ENCODE measurements at regions not wholly inside any gene's neighbourhood (a gene's known extent, or its start where the extent isn't known, plus 50 kb on each side); places are given as distances from the start of the nearest gene placed in this dataset.
"Not testable (repeated sequence)": the region's sequence is repeated elsewhere in the genome, so short reads cannot be mapped to it uniquely, and the experiment has no call there.

DNA sequence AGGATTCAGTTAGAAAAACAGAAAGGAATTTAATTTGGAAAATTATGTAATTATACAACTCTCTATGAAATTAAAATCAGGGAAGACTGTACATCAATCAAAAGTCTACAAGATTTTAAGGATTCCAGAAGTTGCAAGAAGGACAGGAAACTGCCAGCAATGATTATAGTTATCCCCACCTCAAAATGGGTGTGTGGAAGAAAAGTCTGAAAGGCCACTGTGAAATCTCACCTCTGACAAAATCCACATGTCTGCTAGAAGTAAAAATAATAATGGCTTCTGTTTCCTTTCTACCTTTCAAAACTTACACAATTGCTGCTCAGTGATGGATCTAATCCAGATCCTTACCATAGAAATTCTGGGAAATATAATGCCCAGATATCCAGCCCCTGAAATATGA, 708.1 kb upstream of the ADGRL4 start:
- H3K27me3 Mint-ChIP-seq (ENCODE audit: insufficient read depth), result no peaks in the 10 kb centered on the region
- H3K9me3 Mint-ChIP-seq, result peaks cover 3% of the 10 kb centered on the region
- H3K4me1 Mint-ChIP-seq (ENCODE audit: low read depth), result no peaks in the 10 kb centered on the region
- H3K36me3 Mint-ChIP-seq (ENCODE audit: low read depth), result no peaks in the 10 kb centered on the region
- H3K27ac Mint-ChIP-seq, result no peak overlapping the region
- intact Hi-C loops (cut with micrococcal nuclease), result no loop called here
- DNase-seq (ENCODE audit: low spot score), result no peak
- no peak overlapping the region for H3K4me3 Mint-ChIP-seq

DNA sequence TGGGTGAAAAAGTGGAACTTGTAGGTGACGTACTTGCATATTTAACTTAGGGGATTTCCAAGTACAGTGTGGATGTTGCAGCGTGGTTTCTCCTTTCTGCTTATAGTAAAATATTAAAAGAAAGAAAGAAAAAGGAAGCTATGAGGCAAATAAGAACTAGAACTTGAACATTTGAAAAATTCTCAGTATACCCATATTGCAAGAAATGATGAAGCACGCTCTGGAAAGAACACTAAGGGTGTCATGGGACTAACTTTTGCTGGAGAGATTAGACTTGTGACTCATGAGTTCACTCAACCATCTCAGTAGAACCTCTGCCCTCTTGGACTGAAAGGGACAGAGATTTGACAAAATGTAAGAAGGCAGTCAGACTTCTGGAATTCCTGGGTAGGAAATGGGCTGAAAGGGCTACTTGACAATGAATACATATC, 704.5 kb upstream of the ADGRL4 start:
- intact Hi-C loops (cut with micrococcal nuclease), result no loop called here

DNA sequence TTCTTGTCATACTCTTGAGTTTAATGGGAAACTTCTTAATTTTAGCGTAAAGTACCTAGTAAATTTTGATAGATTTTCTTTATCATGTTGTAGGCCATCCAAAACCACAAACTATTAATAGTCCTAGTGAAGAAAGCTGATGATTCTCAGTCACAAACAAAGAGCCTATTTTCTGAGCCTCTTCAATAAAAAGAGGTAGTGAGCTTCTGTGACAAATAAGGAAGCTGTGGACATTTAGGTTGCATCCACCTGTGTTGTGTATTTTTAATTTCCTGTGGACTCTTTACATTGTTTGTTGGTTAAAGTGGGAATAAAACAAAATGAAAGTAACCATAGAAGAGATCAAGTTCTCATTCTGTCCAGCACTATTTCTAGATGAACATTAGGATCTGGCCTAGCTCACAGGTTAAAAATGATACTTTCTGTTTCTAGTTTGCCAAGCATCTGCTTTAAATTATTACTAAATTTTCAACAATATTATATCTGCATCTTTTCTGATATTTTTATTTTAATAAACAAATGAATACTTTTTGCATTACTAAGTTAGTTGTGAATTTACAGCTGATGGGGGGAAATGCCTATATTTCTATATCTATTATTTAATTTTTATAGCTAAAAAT, 702.2 kb upstream of the ADGRL4 start:
- no peaks in the 10 kb centered on the region for H3K27me3 Mint-ChIP-seq (ENCODE audit: insufficient read depth)
- H3K9me3 Mint-ChIP-seq, result no peaks in the 10 kb centered on the region

More for the DNA sequence above, 704.5 kb upstream of the ADGRL4 start:
- Mint-ChIP-seq H3K9me3 (no peaks in the 10 kb centered on the region), H3K27me3 (ENCODE audit: insufficient read depth) (no peaks in the 10 kb centered on the region), H3K36me3 (ENCODE audit: low read depth) (no peaks in the 10 kb centered on the region), H3K27ac (no peak overlapping the region), H3K4me1 (ENCODE audit: low read depth) (no peaks in the 10 kb centered on the region), H3K4me3 (no peak overlapping the region)
- no peak for DNase-seq (ENCODE audit: low spot score)

DNA sequence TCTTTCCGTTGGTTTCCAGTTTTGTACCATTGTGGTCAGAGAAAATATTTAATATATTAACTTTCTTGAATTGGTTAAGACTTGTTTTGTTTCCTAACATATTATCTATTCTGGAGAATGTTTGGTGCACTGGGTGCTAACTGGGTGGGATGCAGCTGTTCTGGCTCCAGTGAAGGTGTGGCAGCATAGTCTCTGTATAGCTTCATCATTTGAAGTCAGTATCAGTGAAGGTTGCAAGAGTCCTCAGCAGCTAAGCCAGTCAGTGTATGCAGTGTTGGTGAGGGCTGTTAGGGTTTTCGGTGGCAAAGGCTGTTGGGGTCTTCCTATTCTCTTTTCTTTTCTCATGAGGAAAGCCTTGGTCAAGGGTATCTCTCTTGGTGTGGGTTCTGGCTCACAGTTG, 698.7 kb upstream of the ADGRL4 start:
- no peaks in the 10 kb centered on the region for H3K4me1 Mint-ChIP-seq (ENCODE audit: low read depth)
- no peaks in the 10 kb centered on the region for H3K36me3 Mint-ChIP-seq (ENCODE audit: low read depth)
- DNase-seq (ENCODE audit: low spot score), result no peak
- no peak overlapping the region for H3K4me3 Mint-ChIP-seq
- H3K27ac Mint-ChIP-seq, result no peak overlapping the region
- no peaks in the 10 kb centered on the region for H3K27me3 Mint-ChIP-seq (ENCODE audit: insufficient read depth)
- intact Hi-C loops (cut with micrococcal nuclease), result no loop called here
- H3K9me3 Mint-ChIP-seq, result peaks cover 4% of the 10 kb centered on the region

More for the DNA sequence above, 702.2 kb upstream of the ADGRL4 start:
- no peaks in the 10 kb centered on the region for H3K36me3 Mint-ChIP-seq (ENCODE audit: low read depth)
- H3K4me3 Mint-ChIP-seq, result no peak overlapping the region
- no peaks in the 10 kb centered on the region for H3K4me1 Mint-ChIP-seq (ENCODE audit: low read depth)
- no peak for DNase-seq (ENCODE audit: low spot score)
- no peak overlapping the region for H3K27ac Mint-ChIP-seq
- intact Hi-C loops (cut with micrococcal nuclease), result no loop called here

DNA sequence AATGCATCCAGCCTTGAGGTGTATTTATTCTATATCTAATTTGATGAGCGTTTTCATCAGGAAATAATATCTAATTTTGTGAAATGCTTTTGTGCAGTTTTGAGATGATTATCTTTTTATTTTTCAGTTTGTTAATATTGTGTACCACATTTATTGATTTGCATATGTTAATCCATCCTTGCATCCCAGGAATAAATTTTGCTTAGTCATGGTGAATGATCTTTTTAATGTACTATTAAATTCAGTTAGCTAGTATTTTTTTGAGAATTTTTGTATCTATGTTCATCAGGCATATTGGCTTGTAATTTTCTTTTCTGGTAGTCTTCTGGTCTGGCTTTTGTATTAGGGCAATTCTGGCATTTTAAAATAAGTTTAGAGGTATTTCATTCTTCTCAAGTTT, 697.5 kb upstream of the ADGRL4 start:
- Mint-ChIP-seq H3K36me3 (ENCODE audit: low read depth) (no peaks in the 10 kb centered on the region), H3K27ac (no peak overlapping the region), H3K4me3 (no peak overlapping the region), H3K27me3 (ENCODE audit: insufficient read depth) (no peaks in the 10 kb centered on the region), H3K4me1 (ENCODE audit: low read depth) (no peaks in the 10 kb centered on the region), H3K9me3 (peaks cover 12% of the 10 kb centered on the region)
- intact Hi-C loops (cut with micrococcal nuclease), result no loop called here
- DNase-seq (ENCODE audit: low spot score), result no peak

DNA sequence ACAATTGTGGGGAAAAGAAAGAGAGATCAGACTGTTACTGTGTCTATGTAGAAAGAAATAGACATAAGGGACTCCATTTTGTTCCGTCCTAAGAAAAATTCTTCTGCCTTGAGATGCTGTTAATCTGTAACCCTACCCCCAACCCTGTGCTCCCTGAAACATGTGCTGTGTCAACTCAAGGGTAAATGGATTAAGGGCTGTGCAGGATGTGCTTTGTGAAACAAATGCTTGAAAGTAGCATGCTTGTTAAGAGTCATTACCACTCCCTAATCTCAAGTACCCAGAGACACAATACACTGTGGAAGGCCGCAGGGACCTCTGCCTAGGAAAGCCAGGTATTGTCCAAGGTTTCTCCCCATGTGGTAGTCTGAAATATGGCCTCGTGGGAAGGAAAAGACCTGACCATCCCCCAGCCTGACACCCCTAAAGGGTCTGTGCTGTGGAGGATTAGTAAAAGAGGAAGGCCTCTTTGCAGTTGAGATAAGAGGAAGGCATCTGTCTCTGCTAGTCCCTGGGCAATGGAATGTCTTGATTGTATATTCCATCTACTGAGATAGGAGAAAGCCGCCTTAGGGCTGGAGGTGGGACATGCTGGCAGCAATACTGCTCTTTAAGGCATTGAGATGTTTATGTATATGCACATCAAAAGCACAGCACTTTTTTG, 695.9 kb upstream of the ADGRL4 start:
- peaks cover 20% of the 10 kb centered on the region for H3K9me3 Mint-ChIP-seq
- H3K27ac Mint-ChIP-seq; H3K4me1 Mint-ChIP-seq (ENCODE audit: low read depth); H3K27me3 Mint-ChIP-seq (ENCODE audit: insufficient read depth); DNase-seq (ENCODE audit: low spot score); H3K4me3 Mint-ChIP-seq; intact Hi-C loops (cut with micrococcal nuclease); H3K36me3 Mint-ChIP-seq (ENCODE audit: low read depth): not testable (repeated sequence)

DNA sequence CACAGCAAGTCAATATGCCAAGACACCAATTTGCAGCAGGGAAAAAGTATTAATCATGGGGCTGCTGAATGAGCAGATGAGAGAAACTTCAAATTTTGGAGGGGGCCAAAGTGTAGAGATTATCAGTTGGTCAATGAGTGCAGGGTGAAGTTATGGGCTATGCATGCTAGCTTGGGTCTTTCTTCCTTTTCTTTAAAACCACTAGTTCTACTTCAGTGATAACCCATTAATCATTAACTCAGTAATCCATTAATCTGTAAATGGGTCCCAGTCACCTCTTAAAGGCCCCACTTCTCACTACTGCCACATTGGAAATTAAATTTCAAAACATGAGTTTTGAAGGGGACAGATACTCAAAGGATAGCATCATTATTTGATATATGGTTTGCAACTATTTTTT, 688.6 kb upstream of the ADGRL4 start:
- no peaks in the 10 kb centered on the region for H3K36me3 Mint-ChIP-seq (ENCODE audit: low read depth)
- H3K4me1 Mint-ChIP-seq (ENCODE audit: low read depth), result no peaks in the 10 kb centered on the region
- H3K4me3 Mint-ChIP-seq, result no peak overlapping the region
- no peak overlapping the region for H3K27ac Mint-ChIP-seq
- no peaks in the 10 kb centered on the region for H3K27me3 Mint-ChIP-seq (ENCODE audit: insufficient read depth)
- DNase-seq (ENCODE audit: low spot score), result no peak
- H3K9me3 Mint-ChIP-seq, result peaks cover 16% of the 10 kb centered on the region
- intact Hi-C loops (cut with micrococcal nuclease), result no loop called here

DNA sequence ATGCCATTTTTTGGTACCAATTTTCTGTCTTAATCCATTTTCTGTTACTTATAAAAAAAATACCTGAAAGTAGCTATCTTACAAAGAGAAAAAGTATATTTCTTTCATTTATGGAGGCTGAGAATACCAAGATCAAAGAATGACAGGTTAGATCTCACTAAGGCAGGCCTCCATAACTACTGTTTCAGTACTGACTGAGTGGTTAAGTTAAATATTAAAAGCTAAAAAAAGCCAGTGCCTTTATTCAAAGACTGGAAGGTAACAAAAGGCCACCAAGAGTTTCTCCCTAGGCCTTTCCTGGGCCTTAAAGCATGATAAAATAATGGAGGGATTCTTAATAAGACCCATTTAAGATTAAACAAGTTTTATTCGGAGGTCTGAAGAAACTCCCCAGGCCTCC, 687.7 kb upstream of the ADGRL4 start:
- no peak for DNase-seq (ENCODE audit: low spot score)
- Mint-ChIP-seq H3K36me3 (ENCODE audit: low read depth) (no peaks in the 10 kb centered on the region), H3K27me3 (ENCODE audit: insufficient read depth) (no peaks in the 10 kb centered on the region), H3K27ac (no peak overlapping the region), H3K4me3 (no peak overlapping the region), H3K9me3 (peaks cover 10% of the 10 kb centered on the region), H3K4me1 (ENCODE audit: low read depth) (no peaks in the 10 kb centered on the region)
- intact Hi-C loops (cut with micrococcal nuclease), result no loop called here

DNA sequence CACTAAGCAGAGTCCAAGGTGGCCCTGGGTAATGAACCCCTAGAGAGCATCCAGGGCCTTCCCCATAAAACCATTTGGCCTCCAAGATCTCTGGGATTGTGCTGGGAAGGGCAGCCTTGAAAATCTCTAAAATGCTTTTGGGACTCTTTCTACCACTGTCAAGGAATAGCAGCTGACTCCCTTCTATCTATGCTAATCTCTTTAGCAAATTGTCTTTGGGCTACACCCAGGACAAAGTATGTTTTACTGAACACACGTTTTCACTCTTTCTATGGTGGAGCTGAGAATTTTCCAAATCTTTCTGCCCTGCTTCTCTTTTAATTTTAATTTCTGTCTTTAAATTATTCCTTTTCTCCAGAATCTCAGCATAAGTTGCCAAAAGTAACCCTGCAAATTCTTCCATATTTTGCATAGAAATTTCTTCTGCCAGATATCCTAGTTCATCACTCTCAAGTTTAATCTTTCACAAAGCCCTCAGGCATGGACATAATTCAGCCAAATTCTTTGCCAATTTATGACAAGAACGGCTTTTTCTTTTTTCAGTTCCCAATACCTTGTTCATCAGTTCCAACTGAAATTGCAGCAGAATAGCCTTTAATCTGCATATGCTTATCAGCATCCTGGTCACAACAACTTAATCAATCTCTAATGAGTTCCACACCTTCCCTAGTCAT, 687.0 kb upstream of the ADGRL4 start:
- Mint-ChIP-seq H3K27ac (no peak overlapping the region), H3K36me3 (ENCODE audit: low read depth) (no peaks in the 10 kb centered on the region), H3K4me3 (no peak overlapping the region), H3K9me3 (peaks cover 3% of the 10 kb centered on the region), H3K4me1 (ENCODE audit: low read depth) (no peaks in the 10 kb centered on the region), H3K27me3 (ENCODE audit: insufficient read depth) (no peaks in the 10 kb centered on the region)
- no peak for DNase-seq (ENCODE audit: low spot score)
- intact Hi-C loops (cut with micrococcal nuclease), result no loop called here

DNA sequence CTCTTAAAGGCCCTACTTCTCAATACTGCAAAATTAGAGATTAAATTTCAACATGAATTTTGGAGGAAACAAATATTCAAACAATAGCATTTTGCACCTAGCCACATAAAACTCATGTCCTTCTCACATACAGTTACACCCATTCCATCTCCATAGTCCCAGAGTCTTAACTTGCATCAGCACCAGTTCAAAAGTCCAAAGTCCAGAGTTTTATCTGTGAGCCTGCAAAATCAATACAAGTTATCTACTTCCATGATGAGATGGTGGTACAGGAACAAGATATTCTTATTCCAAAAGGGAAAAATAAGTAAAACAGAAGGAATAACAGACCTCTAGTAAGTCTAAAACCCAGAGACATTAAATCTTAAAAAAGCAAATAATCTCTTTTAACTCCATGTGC, 686.0 kb upstream of the ADGRL4 start:
- no peaks in the 10 kb centered on the region for H3K36me3 Mint-ChIP-seq (ENCODE audit: low read depth)
- H3K9me3 Mint-ChIP-seq, result no peaks in the 10 kb centered on the region
- H3K4me3 Mint-ChIP-seq, result no peak overlapping the region
- intact Hi-C loops (cut with micrococcal nuclease), result no loop called here
- DNase-seq (ENCODE audit: low spot score), result no peak
- no peak overlapping the region for H3K27ac Mint-ChIP-seq
- no peaks in the 10 kb centered on the region for H3K4me1 Mint-ChIP-seq (ENCODE audit: low read depth)
- no peaks in the 10 kb centered on the region for H3K27me3 Mint-ChIP-seq (ENCODE audit: insufficient read depth)

DNA sequence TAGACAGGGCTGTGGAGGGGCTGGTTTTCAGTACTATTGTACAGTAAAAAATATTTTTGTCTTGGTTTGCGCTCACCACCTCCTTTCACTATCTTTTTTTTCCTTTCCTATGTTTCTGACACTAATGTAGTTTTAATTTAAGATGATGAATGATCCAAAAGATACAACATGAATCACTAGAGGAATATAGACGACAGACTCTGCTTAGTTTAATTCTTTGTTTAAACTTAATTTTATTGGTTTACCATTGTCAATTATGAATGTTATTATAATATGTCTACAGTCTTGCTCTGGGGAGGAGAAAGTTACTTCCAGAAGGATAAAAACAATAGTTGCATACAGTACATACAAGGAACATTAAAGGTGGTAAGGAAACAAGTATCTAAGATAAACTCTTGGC, 682.4 kb upstream of the ADGRL4 start:
- DNase-seq (ENCODE audit: low spot score), result no peak
- Mint-ChIP-seq H3K9me3 (no peaks in the 10 kb centered on the region), H3K36me3 (ENCODE audit: low read depth) (no peaks in the 10 kb centered on the region), H3K4me3 (no peak overlapping the region), H3K27me3 (ENCODE audit: insufficient read depth) (no peaks in the 10 kb centered on the region), H3K4me1 (ENCODE audit: low read depth) (no peaks in the 10 kb centered on the region), H3K27ac (no peak overlapping the region)
- intact Hi-C loops (cut with micrococcal nuclease), result no loop called here

DNA sequence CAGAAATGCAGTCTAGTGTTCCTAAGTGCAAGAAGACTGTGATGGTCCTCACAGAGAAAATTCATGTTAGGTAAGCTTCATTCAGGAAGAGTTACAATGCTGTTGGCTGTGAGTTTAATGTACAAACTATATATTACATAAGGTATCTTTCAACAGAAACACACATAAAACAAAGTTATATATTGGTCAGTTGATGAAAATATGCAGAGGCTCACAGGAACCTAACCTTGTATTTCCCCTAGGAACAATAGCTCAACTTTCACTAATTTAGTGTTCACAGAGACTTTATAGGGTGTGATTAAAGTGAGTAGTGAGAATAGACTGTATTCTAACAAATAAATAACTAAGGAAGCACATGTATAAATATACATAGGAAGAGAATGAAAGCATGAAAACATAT, 676.9 kb upstream of the ADGRL4 start:
- intact Hi-C loops (cut with micrococcal nuclease), result no loop called here
- no peaks in the 10 kb centered on the region for H3K4me1 Mint-ChIP-seq (ENCODE audit: low read depth)
- no peak for DNase-seq (ENCODE audit: low spot score)
- no peak overlapping the region for H3K27ac Mint-ChIP-seq
- H3K4me3 Mint-ChIP-seq, result no peak overlapping the region
- no peaks in the 10 kb centered on the region for H3K27me3 Mint-ChIP-seq (ENCODE audit: insufficient read depth)
- peaks cover 9% of the 10 kb centered on the region for H3K9me3 Mint-ChIP-seq
- H3K36me3 Mint-ChIP-seq (ENCODE audit: low read depth), result no peaks in the 10 kb centered on the region

DNA sequence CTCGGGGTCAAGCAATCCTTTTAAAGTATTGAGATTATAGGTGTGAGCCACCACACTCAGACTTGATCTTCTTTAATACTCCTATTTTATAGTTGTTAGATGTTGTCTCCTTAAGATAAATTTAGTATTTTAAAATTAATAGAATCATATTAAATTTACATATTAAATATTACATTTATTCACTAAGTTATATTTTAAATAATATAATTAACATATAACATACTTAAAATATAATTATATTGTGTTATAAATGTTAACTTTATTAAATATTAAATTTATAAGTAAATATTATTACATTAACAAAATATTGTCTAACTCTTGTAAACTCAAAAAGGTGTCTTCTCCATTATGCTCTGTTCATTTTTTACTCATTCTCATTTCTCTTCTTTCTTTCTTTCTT, 675.9 kb upstream of the ADGRL4 start:
- no peak overlapping the region for H3K27ac Mint-ChIP-seq
- H3K27me3 Mint-ChIP-seq (ENCODE audit: insufficient read depth), result no peaks in the 10 kb centered on the region

More for the DNA sequence above, 675.9 kb upstream of the ADGRL4 start:
- H3K9me3 Mint-ChIP-seq, result peaks cover 11% of the 10 kb centered on the region
- H3K36me3 Mint-ChIP-seq (ENCODE audit: low read depth), result no peaks in the 10 kb centered on the region
- intact Hi-C loops (cut with micrococcal nuclease), result no loop called here
- H3K4me1 Mint-ChIP-seq (ENCODE audit: low read depth), result no peaks in the 10 kb centered on the region
- DNase-seq (ENCODE audit: low spot score), result no peak
- H3K4me3 Mint-ChIP-seq, result no peak overlapping the region

All from activated T-helper 1 cell treated with anti-CD3 and anti-CD28 coated beads, Interleukin-12 subunit alpha, Interleukin-12 subunit beta, Interleukin-2, Interleukin-4 antibody, amounts not matched to agents 30 ng/mL and 10 ng/mL and 1 ng/mL, durations not matched to agents 14 hours and 24 hours and 36 hours (primary cell).